Left hindlimb (tissue), 1 donor: ENCODE measurements at regions not wholly inside any gene's neighbourhood (a gene's known extent, or its start where the extent isn't known, plus 50 kb on each side); places are given as distances from the start of the nearest gene placed in this dataset.
"Not testable (repeated sequence)": the region's sequence is repeated elsewhere in the genome, so short reads cannot be mapped to it uniquely, and the experiment has no call there.

Experiments used
- DNase-seq: peaks from one replicate; pipeline ENCODE4 v3.0.0-alpha.2; 2018

- no peak for DNase-seq
Observed at GRCh38 chr14:76264384-76264783, 111.6 kb upstream of the ESRRB start.

DNA sequence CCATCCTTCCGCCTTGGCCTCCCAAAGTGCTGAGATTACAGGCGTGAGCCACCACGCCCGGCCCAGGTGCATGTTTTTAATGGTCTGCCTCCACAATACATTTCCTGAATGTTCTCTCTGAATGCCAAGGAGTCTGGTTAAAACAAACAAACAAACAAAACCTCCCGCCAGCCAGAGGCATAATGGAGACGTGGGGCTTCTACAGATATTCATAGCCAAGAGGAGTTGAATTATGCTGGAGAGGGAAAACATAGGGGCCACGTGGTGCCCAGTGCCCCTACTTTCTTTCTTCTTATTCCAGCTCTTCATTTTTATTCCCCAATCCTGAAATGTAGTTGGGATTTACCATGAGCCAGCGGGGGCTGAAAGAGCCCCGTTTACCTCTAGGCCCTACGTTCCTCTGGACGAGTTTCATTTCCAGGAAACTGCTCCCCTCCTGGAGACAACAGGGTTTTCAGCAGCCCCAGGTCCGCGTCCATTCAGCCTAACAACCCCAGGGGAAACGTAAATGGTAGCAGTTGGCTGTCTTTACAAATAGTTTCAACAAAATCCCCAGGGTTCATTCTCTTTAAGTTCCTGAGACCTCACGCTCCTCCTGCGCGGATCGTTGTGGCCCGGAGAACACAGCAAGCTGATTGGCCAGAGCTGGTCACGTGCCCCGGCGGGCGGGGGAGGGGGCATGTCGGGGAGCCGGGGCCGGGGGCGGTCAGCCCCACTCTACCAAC is 108.5 kb upstream of the ESRRB start:
- DNase-seq, result peak; percentile 67

DNA sequence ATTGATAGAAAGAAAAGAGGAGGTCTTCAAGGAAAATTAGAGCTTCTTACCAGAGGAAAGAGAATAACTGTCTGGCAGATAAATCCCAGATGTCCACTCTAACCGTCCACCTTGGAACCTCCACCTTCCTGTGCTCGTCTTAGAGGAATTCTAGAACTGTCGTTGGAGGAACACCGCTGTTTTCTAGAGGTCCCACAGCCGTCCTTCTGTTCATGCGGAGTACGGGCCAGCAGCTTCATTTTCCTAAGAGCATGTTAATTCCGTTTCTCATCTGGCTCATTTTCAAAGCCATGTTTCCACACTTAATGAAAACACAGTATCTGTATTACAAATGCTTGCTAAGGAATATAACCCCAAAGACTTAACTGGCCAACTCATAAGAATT is 107.9 kb upstream of the ESRRB start:
- DNase-seq, result no peak

DNA sequence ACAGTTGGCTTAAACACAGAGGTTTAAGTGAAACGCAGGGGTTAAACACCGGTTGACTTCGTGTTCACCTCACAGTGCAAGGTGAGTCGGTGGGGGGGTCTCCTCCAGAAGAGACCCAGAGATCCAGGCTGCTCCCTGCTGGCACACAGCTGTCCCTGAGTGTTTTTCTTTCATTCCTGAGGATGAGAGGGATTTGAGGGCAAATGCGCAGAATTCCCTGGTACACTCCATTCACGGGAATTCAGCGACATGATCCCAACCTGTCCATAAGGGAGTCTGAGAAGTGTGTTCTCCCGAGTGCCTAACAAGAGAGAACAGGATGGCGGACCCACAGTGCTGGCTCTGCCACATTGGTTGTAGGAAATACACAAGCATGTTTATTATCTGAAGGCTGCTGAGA is 107.2 kb upstream of the ESRRB start:
- no peak for DNase-seq

GRCh38 chr14:76271041-76271755 is 104.7 kb upstream of the ESRRB start:
- DNase-seq, result no peak

GRCh38 chr14:76272349-76272748 is 103.6 kb upstream of the ESRRB start:
- DNase-seq, result no peak

DNA sequence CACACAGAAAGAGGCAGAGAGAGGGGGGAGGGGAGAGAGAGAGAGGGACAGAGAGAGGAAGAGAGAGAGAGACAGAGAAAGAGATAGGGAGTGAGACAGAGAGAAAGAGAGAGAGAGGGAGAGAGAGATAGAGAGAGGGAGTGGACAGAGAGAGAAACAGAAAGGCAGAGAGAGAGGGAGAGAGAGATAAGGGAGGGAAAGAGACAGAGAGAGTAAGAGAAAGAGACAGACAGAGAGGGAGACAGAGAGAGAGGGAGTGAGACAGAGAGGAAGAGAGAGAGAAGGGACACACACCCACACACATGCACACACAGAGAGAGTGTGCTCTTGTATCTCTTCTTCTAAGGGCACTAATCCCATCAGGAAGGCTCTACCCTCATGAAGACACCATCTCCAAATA is 103.2 kb upstream of the ESRRB start:
- no peak for DNase-seq

GRCh38 chr14:76273346-76273745 is 102.6 kb upstream of the ESRRB start:
- DNase-seq, result no peak

DNA sequence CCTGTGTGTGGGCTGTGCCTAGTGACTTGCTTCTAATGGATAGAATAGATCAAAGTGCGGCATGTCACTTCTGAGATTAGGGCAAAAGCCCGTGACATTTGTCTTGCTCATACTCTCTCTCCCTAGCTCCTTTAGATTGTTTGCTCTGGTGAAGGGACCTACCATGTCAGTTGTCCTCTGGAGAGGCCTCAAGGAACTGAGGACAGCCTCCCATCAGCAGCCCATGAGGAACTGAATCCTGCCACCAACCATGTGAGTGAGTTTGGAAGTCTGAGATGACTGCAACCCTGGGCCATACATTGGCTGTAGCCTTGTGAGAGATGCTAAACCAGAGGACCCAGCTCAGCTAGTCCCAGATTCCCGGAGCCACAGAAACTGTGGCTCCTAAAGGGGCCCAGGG is 101.6 kb upstream of the ESRRB start:
- DNase-seq, result no peak

GRCh38 chr14:76277586-76278130 is 98.3 kb upstream of the ESRRB start:
- no peak for DNase-seq

DNA sequence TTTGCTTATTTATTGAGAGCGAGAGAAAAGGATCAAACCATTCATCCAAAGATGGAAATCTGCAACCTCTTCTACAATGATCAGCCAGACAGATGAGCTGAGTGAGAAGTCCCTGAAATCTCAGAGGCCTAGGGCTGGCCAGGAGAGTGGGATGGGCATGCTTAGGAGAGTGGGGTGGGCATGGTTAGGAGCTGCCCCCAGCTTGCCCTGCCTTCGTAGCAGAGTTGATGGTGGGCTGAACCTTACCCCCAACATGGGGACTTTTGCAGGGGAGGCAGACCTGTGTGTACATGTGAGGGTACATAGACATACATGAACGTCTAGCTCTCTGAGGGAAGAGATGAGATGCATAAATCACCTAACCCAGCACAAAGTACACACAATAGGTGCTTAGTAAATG is 95.7 kb upstream of the ESRRB start:
- DNase-seq, result no peak

- no peak for DNase-seq
Observed at GRCh38 chr14:76282581-76282980, 93.4 kb upstream of the ESRRB start.

DNA sequence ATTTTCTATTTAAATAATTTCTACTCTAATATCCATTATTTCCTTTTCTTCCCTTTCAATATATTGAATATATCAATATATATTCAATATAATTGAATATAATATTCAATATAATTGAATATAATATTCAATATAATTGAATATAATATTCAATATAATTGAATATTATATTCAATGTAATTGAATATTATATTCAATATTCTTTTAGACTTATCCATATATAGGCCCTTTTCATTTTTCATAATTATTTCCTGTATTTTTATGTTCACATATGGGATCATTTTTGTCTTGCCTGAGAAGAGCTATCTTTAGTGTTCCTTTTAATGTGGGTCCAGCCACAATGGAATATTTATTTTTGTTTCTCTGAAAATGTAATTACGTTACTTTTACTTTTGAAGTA is 88.9 kb upstream of the ESRRB start:
- no peak for DNase-seq

GRCh38 chr14:76289276-76289675 is 86.7 kb upstream of the ESRRB start:
- no peak for DNase-seq

- DNase-seq, result no peak
Observed at GRCh38 chr14:76292561-76292960, 83.4 kb upstream of the ESRRB start.

DNA sequence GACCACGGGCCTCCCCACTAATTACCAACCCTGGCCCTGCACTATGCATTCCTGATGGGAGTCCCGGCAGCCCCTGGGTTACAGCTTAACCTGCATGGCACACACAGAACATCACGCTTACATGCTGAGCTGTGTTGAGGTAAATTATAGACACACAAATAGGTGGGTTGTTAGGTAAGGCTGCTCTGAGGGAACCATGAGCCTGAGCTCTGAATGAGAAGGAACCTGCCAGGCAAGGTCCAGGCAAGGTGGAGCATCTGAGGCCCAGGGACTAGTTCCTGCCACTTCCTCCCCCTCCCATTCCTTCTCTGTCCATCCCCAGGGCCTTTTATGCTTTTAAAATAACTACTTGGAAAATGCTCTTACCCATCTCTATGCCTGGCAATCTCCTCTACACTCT is 82.7 kb upstream of the ESRRB start:
- no peak for DNase-seq

DNA sequence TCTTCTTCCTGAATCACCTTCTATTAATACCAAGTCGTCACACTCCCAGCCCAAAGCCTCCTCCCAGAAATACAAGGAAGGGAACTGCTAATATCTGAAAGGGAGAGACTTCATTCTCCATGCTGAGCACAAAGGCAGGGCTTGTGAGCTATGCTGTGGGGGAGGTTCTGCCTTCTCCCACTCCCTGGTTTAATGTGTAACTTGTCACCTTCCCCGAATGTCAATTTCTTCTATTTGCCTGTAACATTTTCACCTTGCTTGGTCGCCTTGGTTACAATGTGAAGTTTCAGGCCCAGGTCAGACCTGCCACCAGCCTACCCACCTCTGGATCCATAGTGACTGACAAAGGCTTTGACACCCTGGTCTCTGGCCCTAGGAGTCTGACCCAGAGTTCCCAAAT is 82.0 kb upstream of the ESRRB start:
- no peak for DNase-seq

- DNase-seq, result no peak
Observed at GRCh38 chr14:76294876-76295275, 81.1 kb upstream of the ESRRB start.

DNA sequence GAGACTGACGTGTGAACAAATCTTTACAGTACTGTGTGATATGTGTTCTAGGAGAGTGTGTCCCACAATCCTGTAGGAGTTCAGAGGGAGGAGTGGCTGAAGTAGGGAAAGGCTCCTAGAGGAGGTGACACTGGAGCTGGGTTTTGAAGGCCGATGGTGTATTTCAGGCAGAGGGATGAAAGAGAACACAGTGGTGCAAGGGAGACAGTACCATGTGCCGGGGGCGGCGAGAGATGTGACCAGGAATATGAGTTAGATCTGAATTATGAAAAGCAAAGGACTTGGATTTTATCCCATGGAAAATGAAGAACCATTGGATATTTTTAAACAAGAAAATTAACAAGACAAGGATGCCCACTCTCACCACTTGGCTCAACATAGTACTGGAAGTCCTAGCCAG is 77.0 kb upstream of the ESRRB start:
- no peak for DNase-seq

GRCh38 chr14:76303188-76303587 is 72.7 kb upstream of the ESRRB start:
- DNase-seq, result not testable (repeated sequence)

GRCh38 chr14:76304536-76305267 is 71.2 kb upstream of the ESRRB start:
- no peak for DNase-seq

GRCh38 chr14:76305268-76305826 is 70.6 kb upstream of the ESRRB start:
- no peak for DNase-seq

DNA sequence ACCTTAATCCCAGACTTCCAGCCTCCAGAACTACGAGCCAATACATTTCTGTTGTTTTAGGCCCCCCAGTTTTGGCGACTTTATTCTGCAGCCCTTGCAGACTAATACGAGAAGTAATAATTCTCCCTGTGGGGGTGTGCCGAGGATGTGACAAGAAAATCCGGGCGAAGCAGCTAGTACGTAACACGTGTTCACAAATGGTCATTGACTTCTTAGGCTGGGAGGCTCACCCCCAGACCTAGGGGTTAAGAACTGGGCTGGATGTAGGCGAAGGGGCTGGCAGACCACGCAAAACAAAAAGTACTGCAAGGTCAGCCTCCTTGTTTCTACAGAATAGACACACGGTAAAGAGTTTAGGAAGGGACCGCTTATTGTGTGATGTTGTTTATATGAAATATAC is 69.8 kb upstream of the ESRRB start:
- no peak for DNase-seq
